ENCODE measurements at regions not wholly inside any gene's neighbourhood (a gene's known extent, or its start where the extent isn't known, plus 50 kb on each side); places are given as distances from the start of the nearest gene placed in this dataset.

GRCh38 chr4:166531703-166532102 is 658.7 kb downstream of the TLL1 start:
- Mint-ChIP-seq H3K9me3 (peaks cover 8% of the 10 kb centered on the region), H3K4me1 (ENCODE audit: low read depth) (no peaks in the 10 kb centered on the region), H3K27me3 (ENCODE audit: low read depth) (no peaks in the 10 kb centered on the region), H3K4me3 (ENCODE audit: low read depth) (no peak overlapping the region), H3K27ac (no peak overlapping the region), H3K36me3 (ENCODE audit: low read depth) (no peaks in the 10 kb centered on the region)
- intact Hi-C loops (cut with micrococcal nuclease): no loop called here
- no peak for DNase-seq (ENCODE audit: low spot score)

GRCh38 chr4:166535865-166536264 is 662.8 kb downstream of the TLL1 start:
- peaks cover 9% of the 10 kb centered on the region for H3K9me3 Mint-ChIP-seq
- DNase-seq (ENCODE audit: low spot score): no peak
- H3K4me1 Mint-ChIP-seq (ENCODE audit: low read depth): no peaks in the 10 kb centered on the region
- intact Hi-C loops (cut with micrococcal nuclease): no loop called here
- no peaks in the 10 kb centered on the region for H3K36me3 Mint-ChIP-seq (ENCODE audit: low read depth)
- no peak overlapping the region for H3K27ac Mint-ChIP-seq
- no peaks in the 10 kb centered on the region for H3K27me3 Mint-ChIP-seq (ENCODE audit: low read depth)
- H3K4me3 Mint-ChIP-seq (ENCODE audit: low read depth): no peak overlapping the region

GRCh38 chr4:166538491-166539005 is 665.5 kb downstream of the TLL1 start:
- Mint-ChIP-seq H3K9me3 (peaks cover 19% of the 10 kb centered on the region), H3K27me3 (ENCODE audit: low read depth) (no peaks in the 10 kb centered on the region), H3K27ac (no peak overlapping the region), H3K4me1 (ENCODE audit: low read depth) (no peaks in the 10 kb centered on the region), H3K4me3 (ENCODE audit: low read depth) (no peak overlapping the region), H3K36me3 (ENCODE audit: low read depth) (no peaks in the 10 kb centered on the region)
- intact Hi-C loops (cut with micrococcal nuclease): no loop called here
- DNase-seq (ENCODE audit: low spot score): no peak

GRCh38 chr4:166546009-166546408 is 673.0 kb downstream of the TLL1 start:
- intact Hi-C loops (cut with micrococcal nuclease): no loop called here
- H3K36me3 Mint-ChIP-seq (ENCODE audit: low read depth): no peaks in the 10 kb centered on the region
- H3K27ac Mint-ChIP-seq: no peak overlapping the region
- no peaks in the 10 kb centered on the region for H3K27me3 Mint-ChIP-seq (ENCODE audit: low read depth)
- DNase-seq (ENCODE audit: low spot score): no peak
- no peaks in the 10 kb centered on the region for H3K4me1 Mint-ChIP-seq (ENCODE audit: low read depth)
- peaks cover 9% of the 10 kb centered on the region for H3K9me3 Mint-ChIP-seq
- H3K4me3 Mint-ChIP-seq (ENCODE audit: low read depth): no peak overlapping the region

- Mint-ChIP-seq H3K4me3 (ENCODE audit: low read depth) (no peak overlapping the region), H3K4me1 (ENCODE audit: low read depth) (no peaks in the 10 kb centered on the region), H3K27ac (no peak overlapping the region), H3K27me3 (ENCODE audit: low read depth) (no peaks in the 10 kb centered on the region), H3K9me3 (peaks cover 20% of the 10 kb centered on the region), H3K36me3 (ENCODE audit: low read depth) (no peaks in the 10 kb centered on the region)
- DNase-seq (ENCODE audit: low spot score): no peak
- intact Hi-C loops (cut with micrococcal nuclease): no loop called here
Measured at GRCh38 chr4:166577639-166578038, 656.7 kb downstream of the SPOCK3 start.

- H3K4me3 Mint-ChIP-seq (ENCODE audit: low read depth): no peak overlapping the region
- intact Hi-C loops (cut with micrococcal nuclease): no loop called here
- H3K27ac Mint-ChIP-seq: no peak overlapping the region
- DNase-seq (ENCODE audit: low spot score): no peak
- peaks cover 18% of the 10 kb centered on the region for H3K9me3 Mint-ChIP-seq
- H3K27me3 Mint-ChIP-seq (ENCODE audit: low read depth): no peaks in the 10 kb centered on the region
- H3K36me3 Mint-ChIP-seq (ENCODE audit: low read depth): no peaks in the 10 kb centered on the region
- H3K4me1 Mint-ChIP-seq (ENCODE audit: low read depth): no peaks in the 10 kb centered on the region
Measured at GRCh38 chr4:166585491-166585890, 648.8 kb downstream of the SPOCK3 start.

- Mint-ChIP-seq H3K27me3 (ENCODE audit: low read depth) (no peaks in the 10 kb centered on the region), H3K4me1 (ENCODE audit: low read depth) (no peaks in the 10 kb centered on the region), H3K27ac (no peak overlapping the region), H3K9me3 (peaks cover 4% of the 10 kb centered on the region), H3K36me3 (ENCODE audit: low read depth) (no peaks in the 10 kb centered on the region), H3K4me3 (ENCODE audit: low read depth) (no peak overlapping the region)
- no peak for DNase-seq (ENCODE audit: low spot score)
- intact Hi-C loops (cut with micrococcal nuclease): no loop called here
Measured at GRCh38 chr4:166594326-166594946, 639.9 kb downstream of the SPOCK3 start.

- H3K4me3 Mint-ChIP-seq (ENCODE audit: low read depth): no peak overlapping the region
- H3K27me3 Mint-ChIP-seq (ENCODE audit: low read depth): no peaks in the 10 kb centered on the region
- intact Hi-C loops (cut with micrococcal nuclease): no loop called here
- H3K9me3 Mint-ChIP-seq: peaks cover 24% of the 10 kb centered on the region
- H3K36me3 Mint-ChIP-seq (ENCODE audit: low read depth): no peaks in the 10 kb centered on the region
- DNase-seq (ENCODE audit: low spot score): no peak
- H3K27ac Mint-ChIP-seq: no peak overlapping the region
- no peaks in the 10 kb centered on the region for H3K4me1 Mint-ChIP-seq (ENCODE audit: low read depth)
Measured at GRCh38 chr4:166600264-166600663, 634.0 kb downstream of the SPOCK3 start.

GRCh38 chr4:166602068-166602467 is 632.2 kb downstream of the SPOCK3 start:
- intact Hi-C loops (cut with micrococcal nuclease): no loop called here
- Mint-ChIP-seq H3K9me3 (peaks cover 24% of the 10 kb centered on the region), H3K36me3 (ENCODE audit: low read depth) (no peaks in the 10 kb centered on the region), H3K4me1 (ENCODE audit: low read depth) (no peaks in the 10 kb centered on the region), H3K27me3 (ENCODE audit: low read depth) (no peaks in the 10 kb centered on the region), H3K27ac (no peak overlapping the region), H3K4me3 (ENCODE audit: low read depth) (no peak overlapping the region)
- no peak for DNase-seq (ENCODE audit: low spot score)

- H3K9me3 Mint-ChIP-seq: no peaks in the 10 kb centered on the region
- intact Hi-C loops (cut with micrococcal nuclease): no loop called here
- H3K4me3 Mint-ChIP-seq (ENCODE audit: low read depth): no peak overlapping the region
- no peaks in the 10 kb centered on the region for H3K4me1 Mint-ChIP-seq (ENCODE audit: low read depth)
- no peak for DNase-seq (ENCODE audit: low spot score)
- no peaks in the 10 kb centered on the region for H3K36me3 Mint-ChIP-seq (ENCODE audit: low read depth)
- no peak overlapping the region for H3K27ac Mint-ChIP-seq
- H3K27me3 Mint-ChIP-seq (ENCODE audit: low read depth): no peaks in the 10 kb centered on the region
Measured at GRCh38 chr4:166622425-166622977, 611.8 kb downstream of the SPOCK3 start.

- Mint-ChIP-seq H3K9me3 (no peaks in the 10 kb centered on the region), H3K36me3 (ENCODE audit: low read depth) (no peaks in the 10 kb centered on the region), H3K27me3 (ENCODE audit: low read depth) (no peaks in the 10 kb centered on the region), H3K27ac (no peak overlapping the region), H3K4me3 (ENCODE audit: low read depth) (no peak overlapping the region), H3K4me1 (ENCODE audit: low read depth) (no peaks in the 10 kb centered on the region)
- intact Hi-C loops (cut with micrococcal nuclease): no loop called here
- DNase-seq (ENCODE audit: low spot score): no peak
Measured at GRCh38 chr4:166625018-166625637, 609.2 kb downstream of the SPOCK3 start.

- Mint-ChIP-seq H3K27me3 (ENCODE audit: low read depth) (no peaks in the 10 kb centered on the region), H3K36me3 (ENCODE audit: low read depth) (no peaks in the 10 kb centered on the region), H3K9me3 (peaks cover 8% of the 10 kb centered on the region), H3K4me3 (ENCODE audit: low read depth) (no peak overlapping the region), H3K27ac (no peak overlapping the region), H3K4me1 (ENCODE audit: low read depth) (no peaks in the 10 kb centered on the region)
- intact Hi-C loops (cut with micrococcal nuclease): no loop called here
- DNase-seq (ENCODE audit: low spot score): no peak
Measured at GRCh38 chr4:166628454-166628853, 605.8 kb downstream of the SPOCK3 start.

GRCh38 chr4:166635367-166635766 is 598.9 kb downstream of the SPOCK3 start:
- Mint-ChIP-seq H3K9me3 (peaks cover 32% of the 10 kb centered on the region), H3K27me3 (ENCODE audit: low read depth) (no peaks in the 10 kb centered on the region), H3K4me3 (ENCODE audit: low read depth) (no peak overlapping the region), H3K4me1 (ENCODE audit: low read depth) (no peaks in the 10 kb centered on the region), H3K36me3 (ENCODE audit: low read depth) (no peaks in the 10 kb centered on the region), H3K27ac (no peak overlapping the region)
- DNase-seq (ENCODE audit: low spot score): no peak
- intact Hi-C loops (cut with micrococcal nuclease): no loop called here
